H1 (cell line): ENCODE measurements at regions not wholly inside any gene's neighbourhood (a gene's known extent, or its start where the extent isn't known, plus 50 kb on each side); places are given as distances from the start of the nearest gene placed in this dataset.

ENCODE experiments used
- BACH1 ChIP-seq: IDR thresholded peaks from 2 replicates; pipeline ENCODE4 v1.6.1; 2012; ENCODE audit warnings: low read length, improper control_type of control experiment
- EZH2 ChIP-seq: fragments of 200-600 bp; sonication (generic); IDR thresholded peaks from 2 replicates; pipeline ENCODE4 v1.7.1; 2012; ENCODE audit warnings: low read depth, mild to moderate bottlenecking, moderate library complexity, low read length, inconsistent platforms; ENCODE audit not compliant: severe bottlenecking
- HDAC6 ChIP-seq: IDR thresholded peaks from one replicate; pipeline ENCODE4 v1.7.1; 2012; ENCODE audit warnings: low read depth, mild to moderate bottlenecking, inconsistent platforms, low read length, moderate library complexity
- KDM1A ChIP-seq: fragments of 200-600, 300-600 bp; sonication (generic); IDR thresholded peaks from 2 replicates; pipeline ENCODE4 v1.7.1; 2016; ENCODE audit warnings: mild to moderate bottlenecking, low read length, borderline replicate concordance
- KDM4A ChIP-seq: IDR thresholded peaks from one replicate; pipeline ENCODE4 v1.7.1; 2012; ENCODE audit warnings: low read depth, mild to moderate bottlenecking, moderate library complexity, low read length, inconsistent platforms; ENCODE audit not compliant: severe bottlenecking
- POLR2A ChIP-seq, 2 experiments: IDR thresholded peaks; 1 replicate in 1 of 2; 2 replicates in 1 of 2; pipeline ENCODE4 v1.6.1; 2011; ENCODE audit warnings: low read depth in 2 of 2, low read length in 2 of 2, mild to moderate bottlenecking in 2 of 2; ENCODE audit errors: control extremely low read depth in 1 of 2
- RAD21 ChIP-seq, 2 experiments: IDR thresholded peaks in 1 of 2; conservative IDR thresholded peaks in 1 of 2; 2 replicates each; pipeline ENCODE4 v1.6.1; 2011; ENCODE audit warnings: low read depth in 2 of 2, low read length in 2 of 2, improper control_type of control experiment in 1 of 2, inconsistent platforms in 1 of 2, mild to moderate bottlenecking in 1 of 2, moderate library complexity in 1 of 2
- RNF2 ChIP-seq: fragments of 200-900, 300-1000 bp; sonication (generic); IDR thresholded peaks from 2 replicates; pipeline ENCODE4 v1.7.1; 2016; ENCODE audit warnings: borderline replicate concordance, low read depth, mild to moderate bottlenecking, antibody characterized with exemption, low read length; ENCODE audit not compliant: poor library complexity, severe bottlenecking; ENCODE audit errors: missing control alignments
- SUZ12 ChIP-seq: fragments of 200-600 bp; sonication (generic); IDR thresholded peaks from 2 replicates; pipeline ENCODE4 v1.6.1; 2012; ENCODE audit warnings: mild to moderate bottlenecking, inconsistent platforms, low read length, moderate library complexity, mixed read lengths
- TAF1 ChIP-seq: IDR thresholded peaks from 2 replicates; pipeline ENCODE4 v1.6.1; 2011; ENCODE audit warnings: mild to moderate bottlenecking, low read depth, low read length
- YY1 ChIP-seq: IDR thresholded peaks from 2 replicates; pipeline ENCODE4 v1.6.1; 2011; ENCODE audit warnings: low read depth, mild to moderate bottlenecking, low read length
- TF ChIP-seq, protein P1 (sequence below): fragments of 300-600 bp; sonication (generic); IDR thresholded peaks from 2 replicates; pipeline ENCODE4 v1.7.1; 2012; ENCODE audit warnings: low read length, moderate library complexity, mild to moderate bottlenecking, inconsistent platforms; ENCODE audit not compliant: insufficient replicate concordance

DNA sequence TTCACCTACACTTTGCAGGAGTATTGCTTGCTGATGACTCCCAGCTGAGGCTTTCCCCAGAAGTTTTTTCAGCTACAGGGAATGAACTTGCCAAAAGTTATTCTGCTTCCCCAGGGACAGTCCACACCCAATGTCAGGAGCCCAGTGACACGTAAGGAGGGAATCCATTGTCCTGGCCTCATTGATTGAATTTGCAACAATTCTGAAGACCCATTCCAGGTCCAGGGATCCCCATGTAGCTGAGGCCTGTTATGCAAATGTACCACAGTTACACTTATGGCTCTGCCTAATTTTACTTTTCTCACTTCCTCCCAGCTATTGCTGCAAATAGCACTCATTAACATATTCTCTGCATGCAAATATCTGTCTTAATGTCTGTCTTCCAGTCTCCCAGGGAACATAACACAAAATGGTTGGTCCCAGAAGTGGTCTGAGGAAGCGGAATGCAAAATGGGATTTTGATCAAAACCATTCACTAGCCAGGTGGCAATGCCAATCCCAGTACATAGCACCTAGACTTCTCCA is 113.7 kb upstream of the ACTRT1 start (continued):
- TF ChIP-seq, protein P1, sequence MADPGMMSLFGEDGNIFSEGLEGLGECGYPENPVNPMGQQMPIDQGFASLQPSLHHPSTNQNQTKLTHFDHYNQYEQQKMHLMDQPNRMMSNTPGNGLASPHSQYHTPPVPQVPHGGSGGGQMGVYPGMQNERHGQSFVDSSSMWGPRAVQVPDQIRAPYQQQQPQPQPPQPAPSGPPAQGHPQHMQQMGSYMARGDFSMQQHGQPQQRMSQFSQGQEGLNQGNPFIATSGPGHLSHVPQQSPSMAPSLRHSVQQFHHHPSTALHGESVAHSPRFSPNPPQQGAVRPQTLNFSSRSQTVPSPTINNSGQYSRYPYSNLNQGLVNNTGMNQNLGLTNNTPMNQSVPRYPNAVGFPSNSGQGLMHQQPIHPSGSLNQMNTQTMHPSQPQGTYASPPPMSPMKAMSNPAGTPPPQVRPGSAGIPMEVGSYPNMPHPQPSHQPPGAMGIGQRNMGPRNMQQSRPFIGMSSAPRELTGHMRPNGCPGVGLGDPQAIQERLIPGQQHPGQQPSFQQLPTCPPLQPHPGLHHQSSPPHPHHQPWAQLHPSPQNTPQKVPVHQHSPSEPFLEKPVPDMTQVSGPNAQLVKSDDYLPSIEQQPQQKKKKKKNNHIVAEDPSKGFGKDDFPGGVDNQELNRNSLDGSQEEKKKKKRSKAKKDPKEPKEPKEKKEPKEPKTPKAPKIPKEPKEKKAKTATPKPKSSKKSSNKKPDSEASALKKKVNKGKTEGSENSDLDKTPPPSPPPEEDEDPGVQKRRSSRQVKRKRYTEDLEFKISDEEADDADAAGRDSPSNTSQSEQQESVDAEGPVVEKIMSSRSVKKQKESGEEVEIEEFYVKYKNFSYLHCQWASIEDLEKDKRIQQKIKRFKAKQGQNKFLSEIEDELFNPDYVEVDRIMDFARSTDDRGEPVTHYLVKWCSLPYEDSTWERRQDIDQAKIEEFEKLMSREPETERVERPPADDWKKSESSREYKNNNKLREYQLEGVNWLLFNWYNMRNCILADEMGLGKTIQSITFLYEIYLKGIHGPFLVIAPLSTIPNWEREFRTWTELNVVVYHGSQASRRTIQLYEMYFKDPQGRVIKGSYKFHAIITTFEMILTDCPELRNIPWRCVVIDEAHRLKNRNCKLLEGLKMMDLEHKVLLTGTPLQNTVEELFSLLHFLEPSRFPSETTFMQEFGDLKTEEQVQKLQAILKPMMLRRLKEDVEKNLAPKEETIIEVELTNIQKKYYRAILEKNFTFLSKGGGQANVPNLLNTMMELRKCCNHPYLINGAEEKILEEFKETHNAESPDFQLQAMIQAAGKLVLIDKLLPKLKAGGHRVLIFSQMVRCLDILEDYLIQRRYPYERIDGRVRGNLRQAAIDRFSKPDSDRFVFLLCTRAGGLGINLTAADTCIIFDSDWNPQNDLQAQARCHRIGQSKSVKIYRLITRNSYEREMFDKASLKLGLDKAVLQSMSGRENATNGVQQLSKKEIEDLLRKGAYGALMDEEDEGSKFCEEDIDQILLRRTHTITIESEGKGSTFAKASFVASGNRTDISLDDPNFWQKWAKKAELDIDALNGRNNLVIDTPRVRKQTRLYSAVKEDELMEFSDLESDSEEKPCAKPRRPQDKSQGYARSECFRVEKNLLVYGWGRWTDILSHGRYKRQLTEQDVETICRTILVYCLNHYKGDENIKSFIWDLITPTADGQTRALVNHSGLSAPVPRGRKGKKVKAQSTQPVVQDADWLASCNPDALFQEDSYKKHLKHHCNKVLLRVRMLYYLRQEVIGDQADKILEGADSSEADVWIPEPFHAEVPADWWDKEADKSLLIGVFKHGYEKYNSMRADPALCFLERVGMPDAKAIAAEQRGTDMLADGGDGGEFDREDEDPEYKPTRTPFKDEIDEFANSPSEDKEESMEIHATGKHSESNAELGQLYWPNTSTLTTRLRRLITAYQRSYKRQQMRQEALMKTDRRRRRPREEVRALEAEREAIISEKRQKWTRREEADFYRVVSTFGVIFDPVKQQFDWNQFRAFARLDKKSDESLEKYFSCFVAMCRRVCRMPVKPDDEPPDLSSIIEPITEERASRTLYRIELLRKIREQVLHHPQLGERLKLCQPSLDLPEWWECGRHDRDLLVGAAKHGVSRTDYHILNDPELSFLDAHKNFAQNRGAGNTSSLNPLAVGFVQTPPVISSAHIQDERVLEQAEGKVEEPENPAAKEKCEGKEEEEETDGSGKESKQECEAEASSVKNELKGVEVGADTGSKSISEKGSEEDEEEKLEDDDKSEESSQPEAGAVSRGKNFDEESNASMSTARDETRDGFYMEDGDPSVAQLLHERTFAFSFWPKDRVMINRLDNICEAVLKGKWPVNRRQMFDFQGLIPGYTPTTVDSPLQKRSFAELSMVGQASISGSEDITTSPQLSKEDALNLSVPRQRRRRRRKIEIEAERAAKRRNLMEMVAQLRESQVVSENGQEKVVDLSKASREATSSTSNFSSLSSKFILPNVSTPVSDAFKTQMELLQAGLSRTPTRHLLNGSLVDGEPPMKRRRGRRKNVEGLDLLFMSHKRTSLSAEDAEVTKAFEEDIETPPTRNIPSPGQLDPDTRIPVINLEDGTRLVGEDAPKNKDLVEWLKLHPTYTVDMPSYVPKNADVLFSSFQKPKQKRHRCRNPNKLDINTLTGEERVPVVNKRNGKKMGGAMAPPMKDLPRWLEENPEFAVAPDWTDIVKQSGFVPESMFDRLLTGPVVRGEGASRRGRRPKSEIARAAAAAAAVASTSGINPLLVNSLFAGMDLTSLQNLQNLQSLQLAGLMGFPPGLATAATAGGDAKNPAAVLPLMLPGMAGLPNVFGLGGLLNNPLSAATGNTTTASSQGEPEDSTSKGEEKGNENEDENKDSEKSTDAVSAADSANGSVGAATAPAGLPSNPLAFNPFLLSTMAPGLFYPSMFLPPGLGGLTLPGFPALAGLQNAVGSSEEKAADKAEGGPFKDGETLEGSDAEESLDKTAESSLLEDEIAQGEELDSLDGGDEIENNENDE = no peak
- no peak for TF ChIP-seq KDM4A
- no peak for TF ChIP-seq EZH2
- TF ChIP-seq KDM1A = no peak
- TF ChIP-seq POLR2A (IDR thresholded peaks at IDR 0.05; ENCODE audit: control extremely low read depth in 1 of 2, low read depth in 2 of 2, low read length in 2 of 2) = no peak
- TF ChIP-seq BACH1 = no peak
- no peak for TF ChIP-seq RNF2
- no peak for TF ChIP-seq HDAC6
- TF ChIP-seq TAF1 = no peak
- TF ChIP-seq YY1 = no peak
- TF ChIP-seq SUZ12 = no peak
- no peak for TF ChIP-seq RAD21 (IDR thresholded peaks at IDR 0.05 in 1 of 2, conservative IDR thresholded peaks at IDR 0.05 in 1 of 2; ENCODE audit: low read depth in 2 of 2, low read length in 2 of 2)
